NT2/D1 (cell line): ENCODE measurements at regions not wholly inside any gene's neighbourhood (a gene's known extent, or its start where the extent isn't known, plus 50 kb on each side); places are given as distances from the start of the nearest gene placed in this dataset.

Source experiments
- DNase-seq: peaks from one replicate; pipeline ENCODE4 v3.0.0-alpha.2; 2011; ENCODE audit warnings: low read depth, low spot score
- H3K27me3 ChIP-seq: 2 replicates; pipeline ENCODE4 v1.6.0; 2011; ENCODE audit warnings: mild to moderate bottlenecking; ENCODE audit not compliant: insufficient read length, insufficient read depth
- H3K36me3 ChIP-seq: 2 replicates; pipeline ENCODE4 v1.6.1; 2011; ENCODE audit warnings: mild to moderate bottlenecking, low read length, mixed read lengths; ENCODE audit not compliant: insufficient read depth, insufficient read length
- H3K4me1 ChIP-seq: 2 replicates; pipeline ENCODE4 v1.5.1; 2011; ENCODE audit not compliant: insufficient read depth, insufficient read length
- H3K4me3 ChIP-seq: 2 replicates; pipeline ENCODE4 v1.5.1; 2011; ENCODE audit warnings: low read depth; ENCODE audit not compliant: insufficient read length
- H3K9ac ChIP-seq: 2 replicates; pipeline ENCODE4 v1.6.0; 2011; ENCODE audit warnings: low read depth; ENCODE audit not compliant: insufficient read length
- H3K9me3 ChIP-seq: 2 replicates; pipeline ENCODE4 v1.5.1; 2011; ENCODE audit warnings: mild to moderate bottlenecking, low read length; ENCODE audit not compliant: insufficient read depth
- SUZ12 ChIP-seq: IDR thresholded peaks from 2 replicates; pipeline ENCODE4 v1.6.1; 2011; ENCODE audit not compliant: insufficient read length, insufficient read depth; ENCODE audit errors: extremely low read depth
- YY1 ChIP-seq: IDR thresholded peaks from 2 replicates; pipeline ENCODE4 v1.6.1; 2011; ENCODE audit not compliant: insufficient read length, insufficient read depth
- ZNF274 ChIP-seq: IDR thresholded peaks from 2 replicates; pipeline ENCODE4 v1.6.1; 2011; ENCODE audit warnings: mild to moderate bottlenecking, low read depth, low read length

DNA sequence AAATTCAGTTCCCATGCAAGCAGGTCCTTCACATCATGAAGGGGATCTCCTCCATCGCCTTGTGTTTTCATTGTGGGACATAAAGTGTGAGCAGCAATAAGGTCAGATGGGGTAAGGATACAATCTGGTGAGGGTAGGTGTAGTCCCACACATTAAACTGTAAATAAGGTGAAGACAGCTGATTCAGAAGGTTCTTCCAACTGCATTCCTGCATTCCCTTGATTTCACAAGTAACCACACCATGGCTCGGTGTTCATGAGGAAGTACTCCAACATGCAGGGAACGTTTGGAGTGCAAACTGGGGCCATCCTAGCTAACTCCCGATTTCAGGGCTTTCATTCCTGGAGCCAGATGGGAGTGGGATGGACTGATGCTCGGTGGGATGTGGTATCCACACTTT lies 680.7 kb upstream of the TSPY4 start:
- no peak for DNase-seq
- H3K9me3 ChIP-seq, result no peaks in the 10 kb centered on the region
- H3K4me1 ChIP-seq, result no peaks in the 10 kb centered on the region
- no peaks in the 10 kb centered on the region for H3K27me3 ChIP-seq
- H3K9ac ChIP-seq, result no peak overlapping the region
- TF ChIP-seq ZNF274, result no peak
- no peak for TF ChIP-seq YY1
- TF ChIP-seq SUZ12, result no peak
- H3K4me3 ChIP-seq, result no peak overlapping the region
- H3K36me3 ChIP-seq, result no peaks in the 10 kb centered on the region

DNA sequence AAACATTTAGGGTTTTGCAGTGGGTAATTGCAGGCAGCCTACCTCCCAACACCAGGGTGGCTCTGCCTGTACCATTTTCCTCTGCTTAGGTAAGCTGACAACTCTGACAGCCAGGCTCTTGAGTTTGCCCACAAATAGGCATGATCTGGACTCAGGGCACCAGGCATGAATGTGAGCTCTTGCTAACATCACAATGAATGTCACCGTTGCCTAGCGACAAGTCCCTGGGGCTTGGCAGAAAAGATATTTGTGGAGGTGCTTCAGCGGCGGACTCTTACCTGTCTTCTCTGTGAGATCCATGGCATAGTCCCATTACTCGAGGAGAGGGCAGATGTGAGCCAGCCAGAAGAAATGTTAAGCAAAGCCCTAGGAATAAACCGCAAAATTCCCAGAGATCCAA lies 677.5 kb upstream of the TSPY4 start:
- H3K9ac ChIP-seq, result no peak overlapping the region
- H3K27me3 ChIP-seq, result no peaks in the 10 kb centered on the region
- no peaks in the 10 kb centered on the region for H3K9me3 ChIP-seq
- TF ChIP-seq YY1 (no peak), ZNF274 (no peak), SUZ12 (no peak)
- no peak for DNase-seq
- H3K36me3 ChIP-seq, result no peaks in the 10 kb centered on the region
- no peak overlapping the region for H3K4me3 ChIP-seq
- H3K4me1 ChIP-seq, result no peaks in the 10 kb centered on the region

DNA sequence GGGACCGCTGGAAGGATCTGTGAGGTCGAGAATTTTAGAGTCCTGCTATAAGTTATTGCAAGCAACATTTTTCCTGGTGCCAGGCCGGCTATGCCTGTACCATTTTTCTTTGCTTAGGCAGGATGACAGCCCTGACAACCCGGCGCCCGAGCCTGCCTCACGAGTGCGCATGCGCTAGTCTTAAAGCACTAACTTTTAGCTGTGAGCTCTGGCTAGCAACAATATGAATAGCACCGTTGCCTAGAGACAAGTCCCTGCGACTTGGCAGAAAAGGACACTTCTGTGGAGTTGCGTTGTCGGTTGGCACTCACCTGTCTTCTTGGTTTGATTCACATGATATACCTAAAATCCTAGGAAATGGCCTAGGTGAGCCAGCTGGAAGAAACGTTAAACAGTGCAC lies 663.4 kb upstream of the TSPY4 start:
- Histone ChIP-seq H3K4me3 (no peak overlapping the region), H3K9me3 (no peaks in the 10 kb centered on the region)
- DNase-seq, result no peak

DNA sequence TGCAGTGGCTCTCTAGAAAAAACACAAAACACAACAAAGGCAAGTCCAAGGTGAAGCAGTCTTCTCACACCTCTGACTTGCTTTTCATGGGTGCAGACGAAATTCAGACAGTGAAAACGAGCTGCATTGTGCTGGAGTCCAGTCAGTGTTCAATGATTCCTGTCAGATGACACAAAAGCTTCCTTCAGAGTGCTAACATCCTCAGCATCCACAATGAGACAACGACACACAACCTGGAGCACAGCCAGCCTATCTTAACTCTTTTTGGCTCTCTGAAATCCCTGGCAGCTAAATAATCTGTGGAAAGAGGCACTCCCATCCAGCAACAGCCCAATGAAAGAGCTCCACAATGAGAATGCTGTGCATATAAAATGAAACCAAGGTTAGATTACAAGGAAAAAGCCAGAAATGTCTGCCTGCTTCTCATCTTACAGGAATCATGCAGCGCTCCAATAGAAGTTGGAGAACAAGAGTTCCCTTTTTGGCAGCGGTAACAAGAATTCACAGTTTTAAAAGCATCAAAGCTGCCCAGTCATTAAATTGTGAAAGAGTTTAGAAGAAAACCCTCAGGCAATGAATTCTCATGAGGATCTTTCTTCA lies 659.8 kb upstream of the TSPY4 start:
- no peak overlapping the region for H3K9ac ChIP-seq
- no peak overlapping the region for H3K4me3 ChIP-seq
- TF ChIP-seq ZNF274 (no peak), YY1 (no peak), SUZ12 (no peak)
- H3K4me1 ChIP-seq, result no peaks in the 10 kb centered on the region
- H3K36me3 ChIP-seq, result no peaks in the 10 kb centered on the region
- no peaks in the 10 kb centered on the region for H3K9me3 ChIP-seq
- no peak for DNase-seq
- H3K27me3 ChIP-seq, result no peaks in the 10 kb centered on the region

More for the DNA sequence above, 663.4 kb upstream of the TSPY4 start:
- TF ChIP-seq SUZ12 (no peak), YY1 (no peak), ZNF274 (no peak)
- Histone ChIP-seq H3K9ac (no peak overlapping the region), H3K36me3 (no peaks in the 10 kb centered on the region), H3K27me3 (no peaks in the 10 kb centered on the region), H3K4me1 (no peaks in the 10 kb centered on the region)

DNA sequence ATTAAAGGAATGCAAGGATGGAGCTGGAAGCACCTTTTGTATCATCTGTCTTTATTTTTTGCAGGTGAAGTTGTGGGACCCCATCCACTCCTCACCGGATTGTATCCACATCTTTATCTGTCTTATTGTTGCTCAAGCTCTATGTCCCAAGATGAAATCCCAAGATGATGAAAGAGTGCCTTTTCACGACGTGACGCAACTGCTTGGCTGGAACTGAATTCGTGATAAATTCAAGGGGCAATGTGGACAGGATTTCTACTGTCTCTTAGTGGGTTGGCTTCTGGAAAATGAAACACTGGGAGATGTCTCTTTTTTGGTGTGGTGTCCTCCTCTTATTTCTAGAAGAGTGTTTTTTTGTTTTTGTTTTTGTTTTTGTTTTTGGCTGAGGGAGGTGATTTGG lies 650.1 kb upstream of the TSPY4 start:
- TF ChIP-seq ZNF274 (no peak), SUZ12 (no peak), YY1 (no peak)
- H3K4me3 ChIP-seq, result no peak overlapping the region
- H3K27me3 ChIP-seq, result no peaks in the 10 kb centered on the region
- no peaks in the 10 kb centered on the region for H3K4me1 ChIP-seq
- H3K9me3 ChIP-seq, result no peaks in the 10 kb centered on the region
- DNase-seq, result no peak
- H3K9ac ChIP-seq, result no peak overlapping the region
- no peaks in the 10 kb centered on the region for H3K36me3 ChIP-seq

DNA sequence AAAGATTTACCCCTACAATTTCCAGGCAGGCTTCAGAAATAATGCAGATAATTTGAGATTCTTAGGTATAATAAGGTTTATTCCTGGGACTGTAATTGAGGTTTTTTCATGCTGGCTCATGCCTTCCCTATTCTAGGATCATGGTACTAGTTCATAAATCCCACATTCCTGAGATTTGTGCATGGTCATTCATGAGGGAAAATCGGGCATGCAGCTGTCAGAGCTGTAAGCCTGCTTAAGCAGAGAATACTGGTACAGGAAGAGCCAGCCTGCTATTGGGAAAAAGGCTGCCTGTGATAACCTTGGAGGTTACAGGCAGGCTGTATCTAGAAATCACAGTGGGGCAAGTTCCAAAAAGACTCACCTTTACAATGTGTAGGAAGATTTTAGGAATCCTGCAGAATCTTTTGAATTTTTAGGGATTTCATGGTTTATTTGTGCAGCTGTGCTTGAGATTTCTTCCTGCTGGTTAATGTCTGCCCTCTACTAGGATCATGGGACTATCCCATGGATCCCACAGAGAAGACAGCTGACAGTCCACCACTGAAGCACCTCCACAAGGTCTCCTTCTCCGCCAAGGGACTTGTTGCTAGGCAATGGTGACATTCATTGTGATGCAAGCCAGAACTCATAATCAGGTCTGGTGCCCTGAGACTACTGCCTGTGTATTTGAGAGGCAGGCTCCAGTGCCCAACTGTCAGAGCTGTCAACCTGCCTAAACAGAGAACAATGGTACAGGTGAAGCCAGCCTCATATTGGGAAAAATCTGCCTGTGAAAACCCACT lies 646.2 kb upstream of the TSPY4 start:
- H3K9ac ChIP-seq, result no peak overlapping the region
- no peak for DNase-seq
- H3K36me3 ChIP-seq, result no peaks in the 10 kb centered on the region
- no peak overlapping the region for H3K4me3 ChIP-seq
- TF ChIP-seq YY1 (no peak), ZNF274 (no peak), SUZ12 (no peak)
- H3K4me1 ChIP-seq, result no peaks in the 10 kb centered on the region
- no peaks in the 10 kb centered on the region for H3K27me3 ChIP-seq
- H3K9me3 ChIP-seq, result no peaks in the 10 kb centered on the region

DNA sequence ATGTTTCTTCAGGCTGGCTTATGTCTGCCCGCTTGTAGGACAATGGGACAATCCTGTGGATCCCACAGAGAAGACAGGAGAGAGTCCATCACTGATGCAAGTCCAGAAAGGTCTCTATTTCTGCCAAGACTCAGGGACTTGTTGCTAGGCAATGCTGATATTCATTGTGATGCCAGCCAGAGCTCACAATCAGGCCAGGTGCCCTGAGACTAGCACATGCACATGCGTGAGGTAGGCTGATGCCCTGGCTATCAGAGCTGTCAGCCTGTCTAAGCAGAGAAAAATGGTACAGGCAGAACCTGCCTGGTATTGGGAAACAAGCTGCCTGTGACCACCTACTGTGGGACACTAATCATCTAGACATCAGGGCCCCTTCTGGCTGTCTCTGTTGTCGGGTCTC lies 638.7 kb upstream of the TSPY4 start:
- no peaks in the 10 kb centered on the region for H3K4me1 ChIP-seq
- no peak for DNase-seq

More for the DNA sequence above, 638.7 kb upstream of the TSPY4 start:
- Histone ChIP-seq H3K9ac (no peak overlapping the region), H3K27me3 (no peaks in the 10 kb centered on the region), H3K9me3 (no peaks in the 10 kb centered on the region), H3K36me3 (no peaks in the 10 kb centered on the region), H3K4me3 (no peak overlapping the region)
- no peak for TF ChIP-seq SUZ12
- no peak for TF ChIP-seq ZNF274
- no peak for TF ChIP-seq YY1
